ENCODE measurements at regions not wholly inside any gene's neighbourhood (a gene's known extent, or its start where the extent isn't known, plus 50 kb on each side); places are given as distances from the start of the nearest gene placed in this dataset.

- no peak for DNase-seq (ENCODE audit: insufficient read length, low spot score)
- FAIRE-seq: no peak
Measured at GRCh38 chr14:38904959-38905358, 198.1 kb downstream of the SEC23A start.

- no peak for FAIRE-seq
- DNase-seq (ENCODE audit: insufficient read length, low spot score): no peak
Measured at GRCh38 chr14:38901791-38902190, 201.2 kb downstream of the SEC23A start.

- DNase-seq (ENCODE audit: insufficient read length, low spot score) (no peak), FAIRE-seq (no peak)
Measured at GRCh38 chr14:38900887-38901286, 202.1 kb downstream of the SEC23A start.

GRCh38 chr14:38887696-38888095 is 215.3 kb downstream of the SEC23A start:
- DNase-seq (ENCODE audit: insufficient read length, low spot score) (no peak), FAIRE-seq (no peak)

GRCh38 chr14:38884109-38884508 is 218.9 kb downstream of the SEC23A start:
- FAIRE-seq (no peak), DNase-seq (ENCODE audit: insufficient read length, low spot score) (no peak)

- no peak for DNase-seq (ENCODE audit: insufficient read length, low spot score)
- FAIRE-seq: no peak
Measured at GRCh38 chr14:38883127-38883526, 219.9 kb downstream of the SEC23A start.

- DNase-seq (ENCODE audit: insufficient read length, low spot score) (no peak), FAIRE-seq (no peak)
Measured at GRCh38 chr14:38882533-38882932, 220.5 kb downstream of the SEC23A start.

GRCh38 chr14:38880643-38881524 is 222.2 kb downstream of the SEC23A start:
- no peak for DNase-seq (ENCODE audit: insufficient read length, low spot score)
- FAIRE-seq: no peak

- DNase-seq (ENCODE audit: insufficient read length, low spot score) (no peak), FAIRE-seq (no peak)
Measured at GRCh38 chr14:38877744-38878388, 225.2 kb downstream of the SEC23A start.

- DNase-seq (ENCODE audit: insufficient read length, low spot score): no peak
- FAIRE-seq: no peak
Measured at GRCh38 chr14:38874721-38875120, 228.3 kb downstream of the SEC23A start.

GRCh38 chr14:38873941-38874612 is 229.0 kb downstream of the SEC23A start:
- FAIRE-seq: no peak
- no peak for DNase-seq (ENCODE audit: insufficient read length, low spot score)

- DNase-seq (ENCODE audit: insufficient read length, low spot score) (no peak), FAIRE-seq (no peak)
Measured at GRCh38 chr14:38870296-38870836, 232.7 kb downstream of the SEC23A start.

- no peak for FAIRE-seq
- DNase-seq (ENCODE audit: insufficient read length, low spot score): no peak
Measured at GRCh38 chr14:38868399-38869290, 234.4 kb downstream of the SEC23A start.

- peak; percentile 69 for FAIRE-seq
Measured at GRCh38 chr14:38867561-38868150, 235.4 kb downstream of the SEC23A start.

GRCh38 chr14:38866461-38866860 is 236.6 kb downstream of the SEC23A start:
- no peak for DNase-seq (ENCODE audit: insufficient read length, low spot score)
- no peak for FAIRE-seq

More at GRCh38 chr14:38867561-38868150, 235.4 kb downstream of the SEC23A start:
- DNase-seq (ENCODE audit: insufficient read length, low spot score): peak; percentile 23

- FAIRE-seq: no peak
Measured at GRCh38 chr14:38862366-38862765, 240.7 kb downstream of the SEC23A start.

GRCh38 chr14:38860530-38860929 is 242.5 kb downstream of the SEC23A start:
- no peak for DNase-seq (ENCODE audit: insufficient read length, low spot score)
- FAIRE-seq: no peak

More at GRCh38 chr14:38862366-38862765, 240.7 kb downstream of the SEC23A start:
- DNase-seq (ENCODE audit: insufficient read length, low spot score): no peak

GRCh38 chr14:38856798-38857197 is 246.2 kb downstream of the SEC23A start:
- FAIRE-seq: no peak
- no peak for DNase-seq (ENCODE audit: insufficient read length, low spot score)

- FAIRE-seq (no peak), DNase-seq (ENCODE audit: insufficient read length, low spot score) (no peak)
Measured at GRCh38 chr14:38855513-38855912, 247.5 kb downstream of the SEC23A start.

- DNase-seq (ENCODE audit: insufficient read length, low spot score) (no peak), FAIRE-seq (no peak)
Measured at GRCh38 chr14:38851111-38851510, 251.9 kb downstream of the SEC23A start.

Measured in HTR-8/SVneo (cell line).